ENCODE measurements at regions not wholly inside any gene's neighbourhood (a gene's known extent, or its start where the extent isn't known, plus 50 kb on each side); places are given as distances from the start of the nearest gene placed in this dataset.

DNA sequence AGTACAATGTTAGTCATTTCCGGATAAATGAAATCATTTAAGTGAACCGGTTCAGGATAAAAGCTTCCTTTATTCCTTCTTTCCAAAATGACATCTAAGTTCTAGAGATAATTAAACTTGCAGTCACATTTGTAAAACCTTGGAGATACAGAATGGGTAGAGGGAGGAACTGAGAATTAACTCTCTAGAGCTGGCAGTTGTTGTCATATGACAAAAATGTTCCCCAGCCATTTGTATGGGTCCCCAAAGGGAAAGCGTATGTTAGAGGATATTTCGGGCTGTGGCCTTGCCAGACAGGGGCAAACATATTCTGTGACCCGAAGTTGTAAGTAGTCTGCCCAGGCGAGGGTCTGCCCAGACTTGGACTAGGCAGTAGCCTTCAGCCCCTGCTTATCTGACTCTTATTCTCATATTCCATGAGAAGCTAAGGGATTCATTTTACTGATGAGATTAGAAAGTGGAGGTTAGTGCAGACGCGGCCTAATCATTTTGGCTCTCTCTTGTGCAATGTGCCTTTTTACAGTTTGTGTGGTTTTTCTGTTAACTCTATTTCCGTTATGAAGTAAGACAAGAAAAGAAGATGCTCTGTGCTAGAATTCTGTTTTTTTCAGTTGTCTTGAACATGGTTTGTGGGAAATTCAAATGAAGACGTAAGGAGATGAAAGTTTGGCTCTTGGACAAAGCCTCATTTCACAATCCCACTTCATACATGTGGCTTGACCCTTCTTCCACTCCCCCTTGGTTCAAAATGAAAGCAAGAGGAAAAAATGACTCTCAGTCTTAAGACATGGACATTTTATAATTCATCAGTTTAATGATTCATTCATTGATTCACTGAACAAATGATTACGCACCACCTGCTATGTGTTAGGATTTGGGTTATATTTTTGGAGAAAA, 2394.2 kb upstream of the AGA start:
- no peaks in the 10 kb centered on the region for H3K36me3 ChIP-seq
- peaks cover 29% of the 10 kb centered on the region for H3K27me3 ChIP-seq (ENCODE audit: insufficient read depth, low read depth, severe bottlenecking)
- no peaks in the 10 kb centered on the region for H3K9me3 ChIP-seq (ENCODE audit: severe bottlenecking)
- no peak overlapping the region for H3K27ac ChIP-seq
- DNase-seq, result no peak
- TF ChIP-seq, protein P1, sequence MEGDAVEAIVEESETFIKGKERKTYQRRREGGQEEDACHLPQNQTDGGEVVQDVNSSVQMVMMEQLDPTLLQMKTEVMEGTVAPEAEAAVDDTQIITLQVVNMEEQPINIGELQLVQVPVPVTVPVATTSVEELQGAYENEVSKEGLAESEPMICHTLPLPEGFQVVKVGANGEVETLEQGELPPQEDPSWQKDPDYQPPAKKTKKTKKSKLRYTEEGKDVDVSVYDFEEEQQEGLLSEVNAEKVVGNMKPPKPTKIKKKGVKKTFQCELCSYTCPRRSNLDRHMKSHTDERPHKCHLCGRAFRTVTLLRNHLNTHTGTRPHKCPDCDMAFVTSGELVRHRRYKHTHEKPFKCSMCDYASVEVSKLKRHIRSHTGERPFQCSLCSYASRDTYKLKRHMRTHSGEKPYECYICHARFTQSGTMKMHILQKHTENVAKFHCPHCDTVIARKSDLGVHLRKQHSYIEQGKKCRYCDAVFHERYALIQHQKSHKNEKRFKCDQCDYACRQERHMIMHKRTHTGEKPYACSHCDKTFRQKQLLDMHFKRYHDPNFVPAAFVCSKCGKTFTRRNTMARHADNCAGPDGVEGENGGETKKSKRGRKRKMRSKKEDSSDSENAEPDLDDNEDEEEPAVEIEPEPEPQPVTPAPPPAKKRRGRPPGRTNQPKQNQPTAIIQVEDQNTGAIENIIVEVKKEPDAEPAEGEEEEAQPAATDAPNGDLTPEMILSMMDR (IDR thresholded peaks at IDR 0.05; ENCODE audit: low read depth, low read length), result no peak
- H3K4me3 ChIP-seq (ENCODE audit: low read depth, low read length), result no peak overlapping the region

DNA sequence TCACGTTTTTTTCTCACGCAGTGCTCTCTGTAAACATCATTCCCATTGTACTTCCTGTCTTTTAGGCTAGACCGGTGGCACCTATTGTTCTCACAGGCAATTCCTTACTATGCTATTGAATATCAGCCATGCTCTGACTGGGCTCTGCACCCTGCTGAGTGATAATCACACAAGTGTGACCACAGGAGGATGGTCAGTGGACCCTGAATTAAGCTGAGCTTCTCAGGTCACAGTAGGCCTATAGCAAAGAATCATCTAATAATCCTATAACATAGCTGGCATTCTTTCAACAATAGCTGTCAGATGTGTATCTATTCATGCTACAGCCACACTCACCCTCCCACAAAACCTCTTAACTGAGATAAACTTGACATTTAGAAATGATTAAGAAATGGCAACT, 2399.8 kb upstream of the TENM3 start:
- Histone ChIP-seq H3K4me3 (ENCODE audit: low read depth, low read length) (no peak overlapping the region), H3K9me3 (ENCODE audit: severe bottlenecking) (no peaks in the 10 kb centered on the region), H3K27me3 (ENCODE audit: insufficient read depth, low read depth, severe bottlenecking) (peaks cover 3% of the 10 kb centered on the region), H3K36me3 (no peaks in the 10 kb centered on the region), H3K27ac (no peak overlapping the region)
- TF ChIP-seq, protein P1 (IDR thresholded peaks at IDR 0.05; ENCODE audit: low read depth, low read length), result no peak
- DNase-seq, result no peak

- no peak overlapping the region for H3K27ac ChIP-seq
- TF ChIP-seq, protein P1 (IDR thresholded peaks at IDR 0.05; ENCODE audit: low read depth, low read length), result no peak
- DNase-seq, result no peak
- H3K27me3 ChIP-seq (ENCODE audit: insufficient read depth, low read depth, severe bottlenecking), result peaks cover 10% of the 10 kb centered on the region
- no peaks in the 10 kb centered on the region for H3K9me3 ChIP-seq (ENCODE audit: severe bottlenecking)
- H3K4me3 ChIP-seq (ENCODE audit: low read depth, low read length), result no peak overlapping the region
- no peaks in the 10 kb centered on the region for H3K36me3 ChIP-seq
Measured at GRCh38 chr4:179855469-179855868, 2387.7 kb upstream of the TENM3 start.

GRCh38 chr4:179858221-179858620, 2385.0 kb upstream of the TENM3 start:
- Histone ChIP-seq H3K27ac (no peak overlapping the region), H3K27me3 (ENCODE audit: insufficient read depth, low read depth, severe bottlenecking) (peaks cover 6% of the 10 kb centered on the region), H3K4me3 (ENCODE audit: low read depth, low read length) (no peak overlapping the region), H3K36me3 (no peaks in the 10 kb centered on the region), H3K9me3 (ENCODE audit: severe bottlenecking) (no peaks in the 10 kb centered on the region)
- no peak for DNase-seq
- TF ChIP-seq, protein P1 (IDR thresholded peaks at IDR 0.05; ENCODE audit: low read depth, low read length), result no peak

- Histone ChIP-seq H3K9me3 (ENCODE audit: severe bottlenecking) (no peaks in the 10 kb centered on the region), H3K27me3 (ENCODE audit: insufficient read depth, low read depth, severe bottlenecking) (peaks cover 3% of the 10 kb centered on the region), H3K27ac (no peak overlapping the region), H3K36me3 (no peaks in the 10 kb centered on the region), H3K4me3 (ENCODE audit: low read depth, low read length) (no peak overlapping the region)
- TF ChIP-seq, protein P1 (IDR thresholded peaks at IDR 0.05; ENCODE audit: low read depth, low read length), result peak; percentile 96
- peak; percentile 90 for DNase-seq
Measured at GRCh38 chr4:179867300-179867878, 2375.8 kb upstream of the TENM3 start.
